NCI-H226 (cell line): ENCODE measurements at regions not wholly inside any gene's neighbourhood (a gene's known extent, or its start where the extent isn't known, plus 50 kb on each side); places are given as distances from the start of the nearest gene placed in this dataset.

Experiments
- DNase-seq: peaks from one replicate; pipeline ENCODE4 v3.0.0-alpha.2; 2015

DNA sequence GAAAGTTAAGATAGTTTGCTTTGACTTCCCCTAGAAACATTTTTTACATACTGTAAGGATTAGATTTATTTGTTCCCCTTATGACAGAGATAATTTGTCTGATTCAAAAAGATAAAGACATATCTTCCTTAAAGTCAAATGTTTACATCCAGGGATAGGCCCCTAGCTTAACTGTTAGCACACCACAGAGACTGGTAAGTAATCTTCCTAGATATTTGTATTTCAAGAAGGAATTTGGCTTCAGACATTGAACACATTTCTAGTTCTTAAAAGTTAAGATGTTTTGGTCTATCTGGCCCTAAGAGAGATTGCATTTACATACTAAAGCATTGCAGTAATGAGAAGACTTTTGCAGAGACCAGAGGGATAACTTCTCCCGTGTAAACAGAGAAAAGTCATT, 1201.1 kb upstream of the GJE1 start:
- DNase-seq = no peak

DNA sequence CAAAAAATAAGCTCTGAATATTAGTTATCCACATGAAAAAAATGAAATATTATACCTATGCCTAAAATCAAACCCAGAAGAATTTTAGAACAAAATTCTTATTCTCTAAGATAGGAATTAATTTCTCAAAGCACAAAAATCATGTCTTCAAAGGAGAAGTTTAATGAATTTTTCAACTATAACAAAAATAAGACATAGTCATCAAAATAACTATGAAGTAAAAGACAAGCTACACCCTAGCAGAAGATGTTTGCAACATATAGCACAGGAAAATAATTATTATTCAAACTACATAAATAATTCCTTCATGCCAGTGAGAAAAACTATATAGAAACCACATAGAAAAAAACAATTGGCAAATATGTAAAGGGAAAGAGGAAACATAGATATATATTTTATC, 1203.6 kb upstream of the GJE1 start:
- no peak for DNase-seq

DNA sequence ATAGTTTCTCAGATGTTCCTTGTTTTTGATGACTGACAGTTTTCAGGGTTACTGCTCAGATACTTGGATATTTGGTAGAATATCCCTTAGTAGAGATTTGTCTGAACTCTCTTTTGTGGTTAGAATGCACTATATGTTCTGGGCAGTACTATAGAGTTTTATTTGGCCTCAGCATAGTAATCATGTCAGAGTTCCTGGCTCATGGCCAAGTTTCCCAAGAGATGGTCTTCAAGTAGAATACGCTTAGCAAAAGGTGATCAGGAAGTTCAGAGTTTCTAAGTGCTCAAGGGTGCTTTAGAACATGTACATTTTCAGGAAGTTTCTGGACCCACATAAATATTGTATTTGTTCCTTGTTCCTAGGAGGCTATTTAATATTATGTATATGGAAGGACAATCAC, 1209.7 kb upstream of the GJE1 start:
- DNase-seq = no peak

DNA sequence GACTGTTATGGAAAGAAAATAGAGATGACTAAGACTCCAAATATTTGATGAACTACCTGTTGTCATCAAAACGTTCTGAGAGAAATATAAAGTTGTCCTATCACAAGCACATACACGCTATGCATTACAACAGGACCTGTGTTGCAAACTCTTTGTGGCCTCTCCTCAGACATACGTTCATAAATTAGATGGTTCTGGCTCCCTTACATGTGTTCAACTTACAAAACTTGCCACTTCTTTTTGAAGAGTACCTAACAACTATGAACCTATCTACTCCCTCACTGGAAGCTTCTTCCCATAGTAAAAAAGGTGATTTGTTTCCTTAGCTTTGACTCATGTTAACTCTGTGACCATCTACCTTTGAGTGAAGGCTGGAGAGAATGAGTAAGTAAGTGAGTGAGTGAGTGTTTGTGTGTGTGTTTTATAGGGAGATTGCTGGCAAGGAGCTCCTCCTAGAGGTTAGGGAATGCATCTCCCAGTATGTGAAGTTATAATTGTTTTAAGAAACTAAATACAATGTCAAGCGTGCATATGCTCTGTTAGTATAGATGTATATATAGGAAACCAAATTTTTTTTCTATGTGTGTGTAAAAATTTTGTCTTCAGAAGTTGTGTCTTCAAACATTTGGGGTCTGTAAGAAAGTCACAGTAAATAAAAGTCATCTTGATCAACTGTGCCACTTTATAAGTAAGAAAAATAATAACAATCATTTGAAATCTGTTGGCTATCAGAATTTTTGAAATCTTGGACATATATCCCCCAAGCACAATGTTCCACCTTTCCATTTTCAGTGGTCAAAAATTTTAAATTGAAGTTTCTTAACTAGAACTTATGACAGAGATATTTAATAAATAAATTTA, 1211.1 kb upstream of the GJE1 start:
- DNase-seq = peak; percentile 62

DNA sequence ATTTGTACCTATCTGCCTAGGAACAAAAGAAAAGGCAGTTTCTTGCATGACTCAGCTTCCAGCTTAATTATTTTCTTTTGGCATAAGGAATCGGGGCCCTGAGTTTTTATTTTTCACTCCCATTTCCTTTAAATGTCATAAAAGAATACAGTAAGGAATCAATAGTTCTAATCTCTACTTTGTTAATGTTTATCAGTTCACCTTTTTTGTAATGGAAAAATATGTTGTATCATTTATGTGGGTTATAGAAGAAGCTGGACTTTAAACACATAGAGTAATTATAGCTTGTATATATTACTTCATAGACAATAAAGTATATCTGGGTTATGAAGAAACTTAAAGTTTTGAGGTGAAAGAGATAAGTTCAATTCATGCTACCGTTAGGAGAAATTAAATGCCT, 1214.8 kb upstream of the GJE1 start:
- DNase-seq = no peak

DNA sequence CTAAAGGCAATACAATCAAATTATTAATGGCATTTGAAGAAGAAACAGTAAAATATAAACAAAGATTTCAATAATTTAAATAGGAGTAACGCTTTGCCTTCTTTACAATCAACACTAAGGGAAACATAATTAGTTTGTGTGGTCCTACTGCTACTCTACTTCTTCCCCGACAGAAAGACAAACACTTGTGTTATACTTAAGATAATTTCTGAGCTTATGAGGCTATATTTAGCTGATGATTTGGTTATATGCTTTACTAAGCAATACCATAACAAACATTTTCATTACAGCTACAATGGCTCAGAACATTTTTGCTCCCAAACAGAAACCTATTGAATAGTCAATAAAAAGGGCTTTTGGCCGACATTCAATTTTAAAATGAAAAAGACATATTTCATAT, 1217.2 kb upstream of the GJE1 start:
- DNase-seq = no peak

DNA sequence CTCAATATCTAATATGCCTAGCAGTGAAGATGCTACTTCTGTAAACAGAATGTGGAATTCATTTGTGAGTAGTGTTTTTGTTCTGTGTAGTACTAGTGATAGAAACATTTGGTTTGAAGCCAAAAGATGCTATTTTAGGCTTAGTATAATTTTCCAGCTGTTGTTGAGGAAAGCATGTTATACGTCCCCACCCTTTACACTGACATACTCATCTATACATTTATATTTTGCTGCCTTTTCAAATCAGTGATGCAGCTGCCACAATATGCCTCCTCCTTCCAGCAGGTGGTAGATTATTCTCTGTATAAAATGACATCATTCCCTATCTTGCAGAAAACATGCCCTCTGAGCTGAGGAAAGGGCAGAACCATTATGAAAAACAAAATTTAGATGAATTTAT, 1217.6 kb upstream of the GJE1 start:
- no peak for DNase-seq

DNA sequence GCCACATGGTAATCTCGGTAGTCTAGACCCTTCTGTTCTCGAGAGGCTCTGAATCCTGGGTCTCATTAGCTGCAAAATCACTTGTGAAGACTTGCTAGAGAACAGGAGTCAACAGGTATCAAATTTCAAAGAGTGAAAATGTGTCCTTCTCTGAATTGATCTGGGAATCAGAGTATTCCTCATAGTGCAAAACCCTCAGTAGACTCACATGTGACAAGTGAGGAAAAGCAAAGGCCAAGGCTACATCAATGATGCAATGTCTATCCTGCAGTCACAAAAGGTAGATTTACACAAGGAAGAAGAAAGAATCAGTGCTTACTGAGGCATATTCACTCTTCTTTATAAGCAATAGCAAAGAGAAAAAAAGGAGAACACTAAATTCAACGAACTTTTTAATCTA, 1220.0 kb upstream of the GJE1 start:
- DNase-seq = no peak

DNA sequence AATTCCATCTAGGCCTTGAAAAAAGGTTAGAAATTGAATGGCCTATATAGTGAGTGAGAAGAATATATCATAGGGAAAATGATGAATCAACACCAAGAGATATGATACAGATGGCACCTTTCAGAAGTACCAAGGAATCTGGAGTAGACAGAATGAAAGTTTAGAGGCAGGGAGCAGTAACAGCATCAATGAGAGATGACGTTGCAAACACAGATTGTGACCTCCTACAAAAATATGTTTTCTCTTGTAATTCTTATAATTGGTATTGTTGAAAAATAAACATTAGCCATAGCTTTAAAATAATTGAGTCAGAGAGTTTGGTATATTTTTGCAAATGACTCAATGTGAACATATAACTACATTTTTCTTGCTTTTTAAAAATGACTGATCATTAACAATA, 1223.1 kb upstream of the GJE1 start:
- DNase-seq = no peak

DNA sequence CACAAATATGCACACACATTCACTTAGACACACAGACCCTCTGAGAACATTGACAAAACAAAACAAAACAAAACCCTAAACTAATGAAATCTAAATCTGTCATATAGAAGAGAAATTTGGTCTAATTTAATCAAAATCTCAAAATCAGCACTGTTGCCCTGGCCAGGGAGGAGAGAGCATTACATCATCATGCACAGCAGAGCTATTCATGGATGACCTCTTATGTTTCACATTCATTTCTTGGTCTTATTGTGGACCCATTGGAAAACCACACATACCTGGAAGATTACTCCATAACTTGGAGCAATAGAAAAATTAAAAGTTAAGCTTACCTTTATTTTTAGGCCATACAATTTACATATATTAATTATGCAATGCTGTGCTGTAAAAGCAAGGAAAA, 1223.6 kb upstream of the GJE1 start:
- peak; percentile 37 for DNase-seq

DNA sequence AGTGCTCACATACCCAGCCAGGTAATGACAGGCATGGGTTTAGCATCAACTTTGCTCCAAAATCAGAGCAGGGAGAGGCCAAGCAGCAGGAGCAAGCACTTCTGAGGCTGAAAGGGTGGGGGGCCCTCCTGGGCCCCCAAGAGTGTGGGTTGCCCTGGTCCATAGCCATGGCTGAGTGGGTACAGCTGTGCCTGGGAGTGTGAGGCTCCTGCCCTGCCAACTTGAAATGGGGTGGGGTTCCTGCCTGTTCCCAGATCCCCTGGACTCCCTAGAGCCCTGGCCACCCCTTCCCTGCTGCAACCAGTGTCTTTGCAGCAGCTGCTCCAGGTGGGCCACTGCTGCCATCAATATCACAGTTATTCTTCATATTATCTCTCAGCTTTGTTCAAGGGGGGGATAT, 1224.2 kb upstream of the GJE1 start:
- no peak for DNase-seq

DNA sequence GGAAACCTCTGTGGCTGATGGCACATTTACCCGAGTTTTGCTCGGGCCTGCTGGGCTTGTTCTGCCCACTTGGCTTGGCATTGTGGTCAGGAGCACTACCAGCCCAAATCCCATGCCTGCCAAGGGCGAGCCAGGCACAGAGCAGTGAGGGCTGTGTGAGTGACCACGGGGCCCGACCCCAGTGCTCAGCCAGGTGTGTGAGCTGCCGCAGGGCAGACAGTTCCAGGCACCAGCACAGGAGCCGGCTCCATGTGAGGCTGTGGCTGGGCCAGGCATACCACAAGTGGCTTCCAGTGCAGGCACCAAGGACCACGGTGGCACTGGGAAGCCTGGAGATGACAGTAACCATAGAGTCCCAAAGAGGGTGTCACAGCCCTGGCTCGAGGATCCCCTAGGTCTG, 1225.5 kb upstream of the GJE1 start:
- no peak for DNase-seq

DNA sequence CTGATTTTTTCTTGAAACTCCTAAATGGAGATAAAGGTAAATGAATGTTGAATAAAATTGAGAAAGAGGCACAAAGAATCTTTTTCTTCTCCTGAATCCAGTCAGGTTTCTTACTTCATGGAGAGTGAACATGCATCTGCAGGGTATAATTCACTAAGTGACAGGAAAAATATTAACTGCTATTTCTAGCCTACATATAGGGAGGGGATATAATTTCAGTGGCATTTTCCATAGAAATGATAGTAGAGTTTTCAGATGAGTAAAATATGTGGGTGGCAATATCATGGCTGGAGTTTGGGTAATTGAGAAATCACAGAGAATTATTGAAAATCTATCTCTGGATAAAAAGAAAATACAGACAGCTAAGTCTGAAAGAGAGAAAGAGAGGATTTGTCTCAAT, 1227.0 kb upstream of the GJE1 start:
- no peak for DNase-seq

DNA sequence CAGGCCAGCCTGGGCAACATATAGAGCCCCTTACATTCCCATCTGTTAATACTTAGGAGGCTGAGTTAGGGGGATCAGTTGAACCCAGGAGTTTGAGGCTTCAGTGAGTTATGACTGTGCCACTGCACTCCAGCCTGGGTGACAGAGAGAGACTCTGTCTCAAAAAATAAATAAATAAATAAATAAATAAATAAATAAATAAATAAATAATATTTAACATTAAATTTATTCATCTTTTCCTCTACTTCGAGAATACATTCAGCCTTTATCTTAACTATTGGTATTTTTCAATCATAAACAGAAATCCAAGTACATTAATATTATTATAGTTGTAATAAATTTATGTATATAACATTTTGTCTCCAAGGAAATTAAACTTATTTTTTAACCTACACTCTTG, 1227.7 kb upstream of the GJE1 start:
- no peak for DNase-seq

DNA sequence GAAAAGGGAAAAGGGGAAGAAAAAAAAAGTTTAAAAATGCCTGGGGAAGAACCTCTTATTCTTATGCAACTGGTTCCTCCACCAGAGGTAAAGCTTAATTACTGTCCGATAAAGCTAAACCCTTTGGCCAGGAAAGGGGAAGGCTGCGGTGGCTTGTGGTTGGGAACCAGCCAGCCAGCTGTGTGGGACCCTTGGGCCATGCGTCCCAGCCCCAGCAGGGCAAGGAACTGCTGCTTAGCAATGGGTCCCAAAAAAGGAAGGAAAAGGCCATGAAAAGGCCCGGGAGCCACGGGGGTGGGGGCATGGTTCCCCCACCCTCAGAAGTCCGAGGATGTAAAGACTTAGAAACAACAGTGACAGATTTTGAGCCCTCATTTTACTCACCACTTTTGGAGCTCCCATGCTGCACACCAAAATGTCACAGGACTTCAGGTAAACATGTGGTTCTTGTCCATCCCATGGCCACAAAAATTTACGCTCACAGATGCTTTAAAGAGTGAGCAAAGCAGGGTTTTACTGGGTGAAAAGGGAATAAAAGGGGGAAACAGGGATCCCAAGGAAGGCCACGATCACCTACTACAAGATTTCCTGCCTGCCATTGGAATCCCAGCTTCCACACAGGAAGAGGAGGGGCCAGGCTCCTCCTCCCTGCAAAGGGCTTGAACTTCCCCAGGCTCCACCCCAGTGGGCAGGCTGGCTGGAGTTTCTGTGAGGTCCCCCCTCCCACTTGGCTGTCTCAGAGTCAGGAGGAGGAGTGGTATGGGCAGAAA, 1234.7 kb upstream of the GJE1 start:
- DNase-seq = peak; percentile 73

DNA sequence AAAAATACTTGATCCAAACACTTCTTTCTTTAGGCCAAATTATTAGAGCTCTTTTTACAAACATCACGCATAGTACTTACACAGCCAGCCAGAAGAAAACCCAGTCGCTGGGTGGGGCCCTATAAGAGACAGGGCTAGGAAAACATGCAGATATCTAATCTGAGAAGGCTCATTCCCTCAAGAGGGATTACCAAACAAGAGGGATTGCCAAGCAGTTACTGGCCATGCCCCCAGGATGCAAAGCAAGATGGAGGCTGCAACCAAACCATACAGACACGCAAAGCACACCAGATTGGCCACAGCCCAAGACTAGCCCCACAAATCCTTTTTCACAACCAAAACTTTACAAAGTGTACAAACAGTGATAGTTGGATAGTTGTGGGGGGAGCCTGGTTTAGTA, 1235.4 kb upstream of the GJE1 start:
- DNase-seq = peak; percentile 16

DNA sequence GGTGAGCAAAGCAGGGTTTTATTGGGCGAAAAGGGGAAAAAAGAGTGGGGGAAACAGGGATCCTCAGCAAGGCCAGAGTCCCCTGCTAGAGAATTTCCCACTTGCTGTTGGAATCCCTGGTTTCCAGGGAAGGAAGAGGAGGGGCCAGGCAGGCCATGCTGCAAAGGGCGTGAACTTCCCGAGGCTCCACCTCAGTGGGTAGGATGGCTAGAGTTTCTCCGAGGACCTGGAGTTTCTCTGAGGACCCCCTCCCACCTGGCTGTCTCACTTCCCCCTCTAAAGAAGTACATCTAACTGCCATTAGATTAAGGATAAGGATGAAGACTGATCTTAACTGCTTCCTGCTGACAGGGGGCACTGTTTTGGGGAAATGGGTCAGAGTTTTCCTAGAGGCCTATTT, 1239.3 kb upstream of the GJE1 start:
- no peak for DNase-seq

DNA sequence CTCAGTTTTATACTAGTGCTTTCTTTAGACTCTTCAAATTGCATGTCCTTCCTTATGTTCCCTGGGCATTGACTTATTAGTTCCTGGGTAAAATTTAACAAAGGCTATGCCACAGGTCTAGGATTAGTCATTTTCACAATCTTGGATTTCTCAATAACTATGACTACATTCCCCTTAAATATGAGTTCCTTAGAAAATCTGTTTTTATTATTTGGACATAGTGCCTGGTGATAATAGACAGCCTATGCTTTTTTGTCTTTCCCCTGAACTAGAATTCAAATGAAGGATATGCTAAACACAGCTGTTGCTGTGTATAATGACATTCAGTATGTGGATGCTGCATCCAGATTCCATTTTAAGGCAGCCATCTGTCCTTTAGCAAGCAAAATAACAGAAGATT, 1252.8 kb upstream of the GJE1 start:
- peak; percentile 64 for DNase-seq

DNA sequence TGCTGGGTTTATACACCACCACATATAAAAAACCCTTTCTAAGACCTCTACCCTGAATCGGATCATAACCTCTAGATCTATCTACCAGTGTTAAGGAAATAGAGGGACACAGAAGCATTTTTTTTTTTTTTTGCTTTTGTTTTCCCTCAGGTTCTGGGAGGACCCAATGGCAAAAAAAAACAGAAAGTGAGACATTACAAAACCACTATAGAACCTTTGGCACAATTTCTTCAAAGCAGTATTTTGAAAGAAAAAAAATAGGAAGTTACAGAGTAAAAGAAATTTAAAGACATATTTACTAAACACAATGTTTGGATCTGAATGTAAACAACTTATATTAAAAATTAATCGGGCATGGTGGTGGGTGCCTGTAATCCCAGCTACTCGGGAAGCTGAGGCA, 1258.7 kb upstream of the GJE1 start:
- DNase-seq = no peak

DNA sequence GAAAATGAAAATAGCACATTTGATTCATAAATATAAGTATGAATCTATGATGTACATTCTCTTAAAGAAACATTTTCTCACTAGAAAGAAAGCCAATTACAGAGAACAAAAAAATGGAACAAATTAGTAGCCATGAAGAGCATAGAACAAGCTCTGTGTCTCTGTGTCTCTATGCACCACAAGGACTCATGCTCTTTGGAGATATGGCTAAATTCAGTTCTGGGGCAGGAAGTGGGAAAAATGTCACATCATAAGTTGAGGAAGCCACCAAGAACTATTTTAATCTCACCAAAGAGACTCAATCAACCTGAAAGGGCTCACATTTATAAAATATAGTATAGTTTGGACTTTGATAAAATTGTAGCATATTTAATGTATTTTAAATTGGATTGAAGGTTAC, 1259.8 kb upstream of the GJE1 start:
- no peak for DNase-seq

DNA sequence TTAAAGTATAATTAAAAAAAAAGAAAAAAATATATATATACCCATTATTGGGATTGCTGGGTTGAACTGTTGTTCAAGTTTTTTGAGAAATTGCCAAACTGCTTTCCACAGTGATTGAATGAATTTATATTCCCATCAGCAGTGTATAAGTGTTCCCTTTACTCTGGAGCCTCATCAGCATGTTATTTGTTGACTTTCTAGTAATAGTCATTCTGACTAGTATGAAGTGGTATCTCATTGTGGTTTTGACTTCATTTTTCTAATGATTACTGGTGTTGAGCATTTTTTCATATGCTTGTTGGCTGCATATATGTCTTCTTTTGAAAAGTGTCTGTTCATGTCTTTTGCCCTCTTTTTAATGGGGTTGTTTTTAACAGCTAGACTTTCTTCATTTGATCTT, 1260.8 kb upstream of the GJE1 start:
- peak; percentile 52 for DNase-seq

DNA sequence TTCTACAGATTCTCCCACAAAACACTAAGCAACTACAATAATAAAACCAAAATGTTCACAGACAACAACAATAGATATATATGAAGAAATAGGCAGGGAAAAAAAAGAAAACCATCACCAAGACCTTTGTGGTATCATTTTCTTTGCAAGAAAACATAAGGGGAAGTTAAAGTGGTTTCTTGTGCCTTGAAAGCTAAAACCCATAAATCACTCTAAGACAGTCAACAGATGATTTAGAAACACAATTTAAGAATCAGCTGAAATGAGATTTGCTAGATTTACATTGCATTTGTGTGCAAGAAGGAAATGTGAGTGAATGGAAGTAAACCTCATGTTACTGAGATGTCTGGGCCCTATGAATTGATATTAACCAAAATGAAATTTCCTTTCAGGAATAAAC, 1265.4 kb upstream of the GJE1 start:
- DNase-seq = no peak

DNA sequence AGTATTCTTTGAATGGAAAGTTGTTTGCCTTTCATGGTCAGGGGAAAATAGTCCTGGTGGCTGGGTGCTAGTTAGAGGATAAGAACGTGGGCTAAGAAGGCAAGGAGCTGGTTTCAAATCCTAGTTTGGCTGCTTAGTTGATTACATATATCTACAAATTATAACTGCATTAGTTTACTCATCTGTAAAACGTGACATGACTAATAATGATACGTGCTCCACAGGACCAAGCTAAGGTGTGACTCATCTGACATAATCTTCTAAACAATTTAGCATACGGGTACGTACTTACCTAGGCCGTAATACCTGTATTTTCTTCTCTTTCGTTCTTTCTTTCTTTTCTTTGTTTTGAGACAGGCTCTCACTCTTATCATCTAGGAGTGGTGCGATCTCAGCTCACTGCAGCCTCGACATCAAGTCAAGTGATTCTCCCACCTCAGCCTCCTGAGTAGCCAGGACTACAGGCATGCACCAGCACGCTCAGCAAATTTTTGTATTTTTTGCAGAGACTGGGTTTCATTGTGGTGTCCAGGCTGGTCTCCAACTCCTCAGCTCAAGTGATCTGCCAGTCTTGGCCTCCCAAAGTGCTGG, 1274.2 kb upstream of the GJE1 start:
- peak; percentile 33 for DNase-seq

DNA sequence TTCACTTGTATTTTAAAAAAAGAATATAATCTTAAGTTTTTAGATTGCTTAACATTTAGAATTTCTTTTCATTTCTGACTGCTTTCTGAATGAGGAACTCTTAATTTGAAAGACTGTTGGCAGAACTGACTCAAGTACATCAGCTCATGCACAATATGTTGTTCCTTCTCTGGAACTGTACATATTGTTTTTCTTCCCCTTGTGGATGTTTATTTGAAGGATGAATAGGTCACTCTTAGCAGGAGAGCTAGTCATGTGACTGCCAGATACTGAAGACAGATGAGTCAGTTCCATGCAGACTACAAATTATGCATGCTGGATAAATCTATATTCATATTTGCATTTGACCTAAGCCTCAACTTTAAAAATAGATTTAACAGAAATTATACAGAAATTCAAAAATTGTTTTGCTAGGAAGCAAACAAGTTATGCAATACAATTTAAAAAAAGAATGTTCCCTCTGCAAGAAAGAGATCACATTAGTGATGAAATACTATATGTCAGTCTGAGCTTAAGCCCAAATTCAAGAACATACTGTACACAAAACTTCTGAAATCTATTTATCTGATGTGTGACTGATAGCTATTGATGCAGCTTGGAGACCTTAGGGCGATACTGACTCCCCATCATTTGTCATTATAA, 1274.9 kb upstream of the GJE1 start:
- DNase-seq = peak; percentile 67
